HS-27A (cell line): ENCODE measurements at regions not wholly inside any gene's neighbourhood (a gene's known extent, or its start where the extent isn't known, plus 50 kb on each side); places are given as distances from the start of the nearest gene placed in this dataset.
"Not testable (repeated sequence)": the region's sequence is repeated elsewhere in the genome, so short reads cannot be mapped to it uniquely, and the experiment has no call there.

Experiments used
- DNase-seq: peaks from one replicate; pipeline ENCODE4 v3.0.0-alpha.2; 2012; ENCODE audit warnings: low read depth, missing footprints

DNA sequence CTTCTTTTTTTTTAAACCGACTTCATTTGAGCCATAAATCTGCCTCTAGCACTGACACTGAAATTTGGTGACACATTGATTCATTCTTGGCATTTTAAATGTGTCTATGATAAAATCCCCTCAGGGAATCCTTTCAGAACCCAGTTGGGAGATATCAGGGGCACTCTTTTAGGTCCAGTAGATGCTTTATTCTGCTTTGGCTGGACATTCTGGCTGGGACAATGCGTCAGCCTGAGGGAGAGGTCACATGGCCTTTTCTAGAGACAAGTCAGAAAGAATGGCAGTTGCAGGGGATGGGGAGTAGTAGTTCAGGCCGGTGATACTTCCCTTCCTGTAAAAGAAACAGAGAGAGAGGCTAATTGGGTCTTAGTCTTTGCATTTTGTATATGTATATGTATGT is 63.1 kb downstream of the TRIM43 start:
- not testable (repeated sequence) for DNase-seq

DNA sequence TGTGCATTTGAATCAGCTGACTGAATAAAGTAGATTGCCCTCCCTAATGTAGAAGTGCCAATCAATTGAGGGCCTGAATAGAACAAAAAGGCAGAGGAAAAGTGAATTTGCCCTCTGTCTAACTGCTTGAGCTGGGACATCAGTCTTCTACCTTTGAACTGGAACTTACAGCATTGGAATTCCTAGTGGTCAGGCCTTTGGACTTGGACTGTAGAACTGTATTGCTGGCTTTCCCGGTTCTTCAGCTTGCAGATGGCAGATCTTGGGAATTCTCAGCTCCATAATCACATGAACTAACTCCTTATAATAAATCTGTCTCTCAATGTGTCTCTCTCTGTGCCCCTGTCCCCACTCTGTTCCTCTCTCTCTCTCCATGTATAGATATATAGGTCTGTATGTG is 64.8 kb downstream of the TRIM43 start:
- DNase-seq: not testable (repeated sequence)

- DNase-seq: not testable (repeated sequence)
These were observed 66.1 kb downstream of the TRIM43 start for GRCh38 chr2:95657937-95658336.

- not testable (repeated sequence) for DNase-seq
These were observed 69.2 kb downstream of the TRIM43 start for GRCh38 chr2:95660766-95661562.

DNA sequence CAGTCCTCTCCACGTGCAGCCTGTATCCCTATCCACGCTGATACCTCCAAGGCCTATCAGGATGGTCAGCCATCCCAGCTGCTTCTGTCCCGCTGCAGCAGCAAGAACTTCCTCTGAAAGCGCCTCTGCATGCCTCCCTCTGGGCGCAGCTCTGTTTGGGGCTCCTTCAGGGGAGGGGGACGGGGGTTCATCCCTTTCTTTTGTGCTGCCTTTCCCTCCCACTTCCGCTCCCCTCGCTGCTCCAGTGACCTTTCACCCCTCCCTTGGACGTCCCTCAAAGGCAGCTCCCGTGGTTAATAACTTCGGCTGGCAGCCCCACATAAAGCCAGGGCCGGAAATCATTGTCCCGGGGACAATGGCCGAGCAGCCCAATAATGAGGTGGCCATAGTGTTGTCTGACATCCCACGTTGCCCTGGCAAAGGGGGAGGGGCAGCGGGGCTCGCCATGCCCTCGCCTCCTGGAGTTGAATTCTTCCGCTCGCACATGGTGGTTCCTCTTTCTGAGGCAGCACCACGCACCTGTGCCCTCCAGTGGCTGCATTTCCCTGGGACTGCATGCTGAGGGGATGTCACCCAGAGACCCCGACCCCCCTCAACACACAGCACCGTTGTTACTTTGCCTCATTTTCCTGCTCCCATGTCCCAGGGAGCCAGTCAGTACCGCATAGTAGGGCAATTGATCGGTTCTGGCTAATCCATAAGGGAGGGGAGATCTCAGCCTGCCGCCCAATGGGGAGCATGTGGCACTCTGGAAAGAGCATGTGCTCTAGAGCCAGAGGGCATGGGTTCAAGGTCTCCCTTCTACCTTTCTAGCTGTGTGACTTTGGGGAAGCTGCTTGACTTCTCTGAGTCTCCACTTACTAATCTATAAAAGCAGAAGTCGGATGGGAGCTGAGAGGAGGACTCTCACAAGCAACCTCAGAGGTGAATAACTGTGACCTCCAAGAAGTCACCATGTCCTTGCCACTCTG is 72.0 kb downstream of the TRIM43 start:
- not testable (repeated sequence) for DNase-seq

DNA sequence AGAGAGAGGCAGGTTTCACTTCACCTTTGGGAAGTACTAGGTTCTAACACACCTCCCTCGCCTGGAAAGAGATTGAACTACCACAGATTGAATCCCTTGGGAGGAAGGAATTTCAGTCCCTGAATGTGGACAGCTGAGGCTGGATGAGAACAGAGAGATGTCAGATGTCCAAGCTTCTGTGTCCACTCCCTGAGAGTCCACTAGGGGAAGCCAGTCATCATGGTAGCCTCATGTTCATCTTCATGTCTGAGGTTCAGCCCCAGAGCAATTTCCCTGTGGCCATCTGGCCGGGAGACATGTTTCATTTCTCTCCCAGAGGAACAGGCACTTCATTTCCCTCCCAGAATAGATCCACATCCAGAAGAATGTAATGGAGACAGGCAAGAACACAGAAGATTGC is 74.8 kb downstream of the TRIM43 start:
- not testable (repeated sequence) for DNase-seq

DNA sequence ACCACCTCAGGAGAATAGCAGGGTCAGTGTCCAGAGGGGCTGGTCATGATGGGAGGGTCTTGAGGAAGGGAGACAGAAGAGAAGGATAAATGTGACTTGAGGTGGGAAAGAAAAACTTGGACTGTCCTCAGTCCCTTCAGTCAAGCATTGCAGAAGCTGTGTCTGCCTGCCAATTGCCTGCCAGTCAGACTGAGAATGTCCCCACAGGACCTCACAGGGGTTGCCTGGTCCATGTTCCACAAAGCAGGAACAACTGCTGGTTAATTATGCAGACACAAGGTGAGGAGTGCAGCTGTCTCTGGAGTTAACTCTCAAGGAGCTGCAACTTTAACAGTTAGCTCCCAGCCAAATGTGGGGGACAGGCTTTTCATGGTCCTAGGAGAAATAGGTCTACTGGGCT is 75.7 kb downstream of the TRIM43 start:
- no peak for DNase-seq

DNA sequence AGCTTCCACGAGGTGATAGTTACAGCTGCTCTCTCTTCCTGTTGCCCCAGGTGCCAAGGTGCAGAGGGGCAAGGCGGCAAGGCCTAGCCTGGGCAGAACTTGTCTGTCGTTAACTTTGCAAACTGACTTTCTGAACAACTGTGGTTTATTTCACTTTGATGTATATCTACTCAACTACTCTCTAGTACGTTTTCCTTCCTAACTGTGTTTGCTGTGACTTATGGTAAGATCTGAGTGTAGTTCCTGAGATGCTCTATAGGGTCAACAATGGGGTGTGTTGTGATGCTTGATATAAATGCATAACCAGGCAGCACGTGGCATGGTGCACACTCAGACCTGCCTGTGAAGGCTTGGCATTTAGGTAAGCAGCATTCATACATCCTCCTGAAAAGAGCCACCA is 77.1 kb downstream of the TRIM43 start:
- DNase-seq: not testable (repeated sequence)

GRCh38 chr2:95669441-95669991 is 77.7 kb downstream of the TRIM43 start:
- no peak for DNase-seq

DNA sequence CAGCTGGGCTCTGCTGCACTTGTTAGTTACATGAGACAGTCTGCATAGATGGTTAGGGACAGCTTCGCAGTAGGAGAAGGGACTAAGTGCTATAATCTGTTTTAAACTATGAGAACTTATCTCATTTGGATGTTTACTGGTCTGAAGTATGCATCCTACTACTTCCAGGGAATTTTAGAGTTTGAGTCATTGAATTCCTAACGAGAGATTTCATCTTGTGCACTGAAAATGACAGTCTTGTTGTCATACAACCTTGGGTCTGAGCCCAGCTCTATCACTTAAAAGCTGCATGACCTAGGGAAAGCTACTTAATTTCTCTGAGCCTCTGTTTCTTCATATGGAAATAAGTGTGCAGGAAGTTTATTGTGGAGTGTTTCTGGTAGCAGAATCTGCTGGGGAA is 78.4 kb downstream of the TRIM43 start:
- peak; percentile 49 for DNase-seq

- no peak for DNase-seq
These were observed 78.9 kb downstream of the TRIM43 start for GRCh38 chr2:95670686-95671085.

- DNase-seq: not testable (repeated sequence)
These were observed 79.4 kb downstream of the TRIM43 start for GRCh38 chr2:95671171-95671570.

GRCh38 chr2:95671992-95672391 is 80.2 kb downstream of the TRIM43 start:
- not testable (repeated sequence) for DNase-seq

DNA sequence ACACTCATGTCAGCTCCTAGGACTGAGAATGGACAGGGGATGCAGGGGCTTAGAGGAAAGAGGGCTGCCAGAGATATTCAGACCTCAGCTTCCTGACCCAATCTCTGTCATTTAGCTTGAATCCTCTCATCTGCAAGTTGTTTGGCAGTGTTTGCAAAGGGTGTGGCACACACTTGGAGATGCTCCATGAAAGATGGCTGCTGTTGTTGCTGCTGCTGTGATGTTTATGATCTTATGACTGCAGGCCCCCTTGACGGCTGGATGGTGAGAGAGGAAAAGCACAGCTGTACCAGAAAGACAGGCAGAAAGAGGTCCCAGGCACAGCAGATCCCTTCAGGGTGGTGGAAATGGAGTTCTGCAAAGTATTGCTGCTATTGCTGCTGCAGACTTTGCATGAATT is 80.7 kb downstream of the TRIM43 start:
- not testable (repeated sequence) for DNase-seq

GRCh38 chr2:95674186-95674585 is 82.4 kb downstream of the TRIM43 start:
- no peak for DNase-seq

DNA sequence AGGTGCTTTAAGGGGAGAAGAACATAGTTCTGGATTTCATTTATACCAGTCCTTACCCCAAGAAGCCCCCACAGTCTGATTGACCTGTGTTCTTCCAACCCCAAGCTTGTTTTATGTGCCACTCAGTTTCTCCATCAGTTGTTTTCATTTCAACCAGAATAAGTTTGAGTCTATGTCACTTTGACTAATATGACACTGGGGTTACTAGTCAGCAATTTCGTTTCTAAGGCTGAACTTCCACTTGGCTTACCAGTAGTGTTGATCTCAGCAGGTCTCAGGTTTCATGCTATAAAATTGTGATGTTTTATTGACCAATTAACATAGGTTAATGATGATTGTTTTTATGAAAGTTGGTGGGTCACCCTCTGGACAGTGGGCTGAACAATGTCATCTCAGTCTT is 84.8 kb downstream of the TRIM43 start:
- not testable (repeated sequence) for DNase-seq

- DNase-seq: no peak
These were observed 85.5 kb downstream of the TRIM43 start for GRCh38 chr2:95677346-95677745.

DNA sequence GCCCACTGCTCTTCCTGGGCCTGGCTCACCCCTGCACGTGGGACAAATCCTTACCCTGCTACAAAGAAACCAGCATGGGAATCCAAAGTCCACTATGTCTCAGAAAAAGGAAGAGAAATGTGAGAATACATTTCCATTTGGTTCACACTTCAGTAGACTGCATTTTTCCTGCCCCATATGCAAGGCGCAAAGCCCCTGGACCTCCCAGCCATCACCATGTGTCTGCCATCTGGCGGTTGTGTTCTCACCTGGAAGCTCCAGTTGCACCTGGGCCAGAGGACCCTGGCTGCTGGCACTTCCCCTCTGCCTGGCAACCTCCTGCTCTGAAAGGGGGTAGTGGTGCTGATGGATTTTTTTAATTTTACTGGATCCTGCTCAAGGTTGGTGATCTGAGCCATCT is 86.0 kb downstream of the TRIM43 start:
- DNase-seq: not testable (repeated sequence)

- not testable (repeated sequence) for DNase-seq
These were observed 89.4 kb downstream of the TRIM43 start for GRCh38 chr2:95681158-95681557.

DNA sequence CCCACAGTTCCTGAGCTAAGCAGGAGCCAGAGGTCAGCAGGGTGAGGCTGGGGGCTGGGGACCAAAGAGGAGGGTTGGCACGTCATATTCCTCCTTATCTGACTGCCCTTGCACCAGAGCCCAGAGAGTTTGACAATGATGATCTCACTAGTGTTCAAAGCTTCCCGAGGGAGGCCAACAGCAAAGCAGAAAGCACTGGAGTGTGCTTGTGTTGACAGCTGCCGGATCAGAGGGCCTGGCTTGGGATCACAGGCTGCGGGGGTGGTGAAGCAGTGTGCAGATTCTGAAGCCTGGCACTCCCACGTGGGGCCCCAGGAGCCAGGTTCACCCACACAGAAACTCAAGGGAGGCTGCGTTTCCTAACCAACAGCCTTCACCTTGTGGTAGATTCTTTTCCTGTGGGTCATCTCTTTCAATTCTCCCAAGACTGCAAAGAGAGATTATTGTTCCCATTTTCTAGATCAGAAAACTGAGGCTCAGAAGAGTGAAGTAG is 89.8 kb downstream of the TRIM43 start:
- not testable (repeated sequence) for DNase-seq

DNA sequence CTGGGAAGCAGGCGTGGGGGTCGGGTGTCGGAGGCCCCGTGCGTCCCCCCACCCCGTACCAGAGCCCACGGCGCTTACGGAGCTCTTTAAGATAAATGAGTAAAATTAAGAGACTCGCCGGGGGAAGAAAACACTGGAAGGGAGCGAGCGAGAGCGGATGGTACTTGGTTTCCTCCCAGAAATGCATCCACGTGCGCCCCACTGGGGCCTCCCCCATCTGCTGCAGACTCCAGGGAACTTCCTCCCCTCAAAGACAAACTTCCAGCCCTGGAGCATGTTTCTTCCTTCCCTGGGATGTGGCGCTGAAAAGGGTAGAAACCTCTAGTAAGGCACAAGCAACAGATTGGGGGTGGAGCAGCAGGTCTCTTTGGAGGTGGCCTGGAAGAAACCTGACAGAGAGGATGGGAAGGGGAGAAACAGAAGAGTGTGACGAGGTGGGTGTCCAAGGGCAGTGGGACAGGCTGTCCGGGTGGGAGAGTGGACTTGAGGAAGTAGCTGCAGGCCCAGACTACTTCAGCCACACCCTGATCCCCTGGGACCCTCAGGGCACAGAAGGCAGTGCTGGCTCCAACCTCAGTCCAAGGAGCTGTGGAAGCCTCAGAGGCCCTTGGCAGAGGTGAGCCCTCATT is 91.2 kb downstream of the TRIM43 start:
- not testable (repeated sequence) for DNase-seq

DNA sequence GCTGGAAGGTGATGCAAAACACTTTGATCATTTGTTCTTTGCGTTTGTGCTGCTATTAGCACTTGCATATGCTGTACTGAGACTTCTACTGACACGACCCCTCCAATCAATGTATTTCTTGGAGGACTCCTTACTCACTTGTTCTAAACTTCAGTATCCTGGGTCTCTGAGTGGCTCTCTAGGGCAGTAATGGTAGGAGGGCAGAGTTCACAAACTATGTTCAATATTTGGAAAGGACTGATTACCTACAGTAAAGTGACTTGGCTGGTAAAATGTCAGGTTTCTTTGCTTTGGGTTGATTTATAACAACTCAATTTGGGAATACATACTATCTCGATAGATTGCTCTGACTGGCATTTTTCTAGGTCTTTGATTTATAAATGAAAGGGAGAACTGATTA is 93.7 kb downstream of the TRIM43 start:
- DNase-seq: no peak
